Mucosa of rectum (tissue), 2 donors: ENCODE measurements at regions not wholly inside any gene's neighbourhood (a gene's known extent, or its start where the extent isn't known, plus 50 kb on each side); places are given as distances from the start of the nearest gene placed in this dataset.

Experiments
- H3K27ac ChIP-seq, 2 donors: one replicate each; pipeline ENCODE4 v1.7.0; 2013; ENCODE audit warnings: inconsistent platforms in 2 of 2, low read depth in 2 of 2, low read length in 2 of 2
- H3K27me3 ChIP-seq, 2 donors: one replicate each; pipeline ENCODE4 v1.7.0; 2013; ENCODE audit warnings: low read length in 2 of 2; ENCODE audit not compliant: control insufficient read depth in 2 of 2, insufficient read depth in 2 of 2
- H3K36me3 ChIP-seq, 2 donors: one replicate each; pipeline ENCODE4 v1.7.0; 2013; ENCODE audit warnings: low read length in 2 of 2; ENCODE audit not compliant: control insufficient read depth in 2 of 2, insufficient read depth in 2 of 2
- H3K4me1 ChIP-seq, 2 donors: one replicate each; pipeline ENCODE4 v1.7.0; 2013; ENCODE audit warnings: low read length in 2 of 2, mild to moderate bottlenecking in 1 of 2; ENCODE audit not compliant: control insufficient read depth in 2 of 2, insufficient read depth in 2 of 2
- H3K4me3 ChIP-seq, 2 donors: one replicate each; pipeline ENCODE4 v1.7.0; 2013; ENCODE audit warnings: low read length in 2 of 2
- H3K9ac ChIP-seq, 2 donors: one replicate each; pipeline ENCODE4 v1.7.0; 2013; ENCODE audit warnings: low read length in 2 of 2, low read depth in 1 of 2, mild to moderate bottlenecking in 1 of 2
- H3K9me3 ChIP-seq, 2 donors: one replicate each; pipeline ENCODE4 v1.7.0; 2013; ENCODE audit warnings: low read length in 2 of 2; ENCODE audit not compliant: control insufficient read depth in 2 of 2
- donor health status: healthy.
- donor health status: Normal muscosa, but diverticular disease.

DNA sequence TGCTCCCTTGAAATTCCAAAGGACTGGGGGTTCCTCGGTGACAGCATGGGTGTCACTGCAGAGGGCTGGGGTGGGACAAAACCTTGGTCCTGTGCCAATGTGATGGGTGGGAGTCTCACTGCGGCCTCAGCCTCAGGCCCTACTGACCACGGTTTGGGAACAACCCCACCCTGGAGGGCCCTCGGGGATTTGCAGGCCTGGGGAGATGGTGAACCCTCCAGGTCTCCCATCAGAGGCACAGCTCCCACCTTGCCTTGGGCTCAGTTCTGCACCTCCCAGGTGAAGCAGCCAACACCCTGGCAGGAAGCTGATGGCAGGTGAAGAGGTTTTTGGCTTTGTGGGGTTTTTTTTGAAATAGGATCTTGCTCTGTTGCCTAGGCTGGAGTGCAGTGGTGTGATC lies 286.8 kb downstream of the PBX3 start:
- Histone ChIP-seq H3K4me1 (no peaks in the 10 kb centered on the region), H3K36me3 (no peaks in the 10 kb centered on the region), H3K4me3 (no peak overlapping the region), H3K27ac (no peak overlapping the region), H3K9ac (no peak overlapping the region), H3K27me3 (peaks cover 6 to 13% of the 10 kb centered on the region in 2 donors), H3K9me3 (no peaks in the 10 kb centered on the region)

DNA sequence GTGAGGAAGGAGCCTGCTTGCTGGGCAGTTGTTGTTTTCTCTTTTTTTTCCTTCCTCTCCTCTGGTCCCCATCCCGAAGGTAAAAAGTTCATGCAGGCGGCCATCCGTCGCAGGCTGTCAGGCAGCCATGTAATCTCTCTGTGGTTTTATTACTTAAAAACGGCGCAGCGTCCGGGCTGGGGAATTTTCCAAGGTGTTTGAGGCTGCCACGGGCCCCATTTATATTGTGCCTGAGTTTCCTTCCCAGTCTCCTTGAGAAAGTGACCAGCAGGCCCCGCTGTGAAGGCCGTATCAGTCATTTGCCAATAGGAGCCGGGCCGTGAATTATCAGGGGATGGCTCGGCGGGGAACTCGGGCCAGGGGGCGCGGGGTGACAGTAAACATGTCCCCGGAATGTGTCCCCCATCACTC lies 289.7 kb downstream of the PBX3 start:
- Histone ChIP-seq H3K9ac (no peak overlapping the region), H3K4me1 (no peaks in the 10 kb centered on the region), H3K27me3 (peaks cover 6 to 13% of the 10 kb centered on the region in 2 donors), H3K36me3 (no peaks in the 10 kb centered on the region), H3K4me3 (no peak overlapping the region), H3K27ac (no peak overlapping the region), H3K9me3 (no peaks in the 10 kb centered on the region)

DNA sequence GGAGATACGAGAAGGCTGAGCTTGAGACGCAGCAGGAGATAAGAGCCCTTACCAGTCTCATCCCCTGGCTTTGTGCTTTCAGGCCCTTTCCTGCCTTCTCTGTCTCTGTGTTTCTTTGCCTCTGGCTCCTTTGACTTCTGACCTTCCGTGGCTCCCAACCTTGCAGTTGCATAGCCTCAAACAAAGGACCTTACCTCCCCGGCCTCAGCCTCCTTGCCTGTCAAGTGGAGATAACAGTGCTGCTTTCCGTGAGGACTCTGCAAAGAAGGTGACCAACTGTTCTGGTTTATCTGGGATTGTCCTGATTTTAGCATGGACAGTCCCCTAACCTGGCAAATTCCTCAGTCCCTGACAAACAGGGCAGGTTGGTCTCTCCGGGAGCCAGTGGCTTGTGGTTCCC lies 287.8 kb upstream of the MVB12B start:
- no peak overlapping the region for H3K4me3 ChIP-seq
- no peaks in the 10 kb centered on the region for H3K36me3 ChIP-seq
- H3K27me3 ChIP-seq: peaks cover 6 to 13% of the 10 kb centered on the region in 2 donors
- H3K9me3 ChIP-seq: peaks cover 0 to 6% of the 10 kb centered on the region in 2 donors
- no peaks in the 10 kb centered on the region for H3K4me1 ChIP-seq
- H3K9ac ChIP-seq: no peak overlapping the region
- H3K27ac ChIP-seq: no peak overlapping the region

DNA sequence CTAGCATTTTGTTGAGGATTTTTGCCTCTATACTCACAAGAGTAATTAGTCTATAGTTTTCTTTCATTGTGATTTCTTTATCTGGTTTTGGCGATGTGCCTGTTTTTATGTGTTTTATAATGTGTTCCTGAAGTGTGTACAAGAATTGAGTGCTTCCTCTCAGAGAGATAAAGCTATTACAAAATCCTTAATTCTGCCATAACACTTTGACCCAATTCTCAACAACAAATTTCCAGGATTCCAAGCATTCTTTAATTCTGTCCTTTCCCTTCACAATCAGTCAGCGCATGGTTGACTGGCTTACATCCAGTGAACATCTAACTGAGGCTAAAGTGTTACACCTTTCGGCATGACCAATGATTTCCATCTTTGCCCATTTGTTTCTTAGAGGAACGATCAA lies 282.9 kb upstream of the MVB12B start:
- H3K9me3 ChIP-seq: peaks cover 2 to 6% of the 10 kb centered on the region in 2 donors
- H3K27me3 ChIP-seq: no peaks in the 10 kb centered on the region

DNA sequence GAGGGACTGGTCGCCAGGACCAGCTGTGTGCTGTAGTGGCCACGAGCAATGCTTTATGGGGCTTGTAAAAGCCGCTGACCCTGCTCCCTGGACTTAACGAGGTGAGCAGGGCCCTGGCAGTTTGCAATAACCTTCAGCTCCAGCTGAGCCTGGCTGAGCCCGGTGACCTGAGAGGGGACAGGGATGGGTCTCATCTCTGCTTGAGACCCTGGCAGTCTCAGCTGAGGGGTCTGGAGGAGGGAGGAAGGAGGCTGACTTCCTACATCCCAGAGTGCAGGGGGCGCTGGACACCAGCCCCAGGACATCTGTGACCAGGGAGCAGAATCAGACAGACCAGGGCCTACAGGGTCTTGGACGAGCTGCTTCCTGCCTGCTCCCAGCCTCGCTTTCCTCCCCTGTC lies 277.5 kb upstream of the MVB12B start:
- Histone ChIP-seq H3K36me3 (no peaks in the 10 kb centered on the region), H3K27ac (no peak overlapping the region), H3K4me1 (no peaks in the 10 kb centered on the region), H3K9me3 (peaks cover 0 to 2% of the 10 kb centered on the region in 2 donors), H3K27me3 (peaks cover 0 to 7% of the 10 kb centered on the region in 2 donors), H3K4me3 (no peak overlapping the region), H3K9ac (no peak overlapping the region)

More for the DNA sequence above, 282.9 kb upstream of the MVB12B start:
- Histone ChIP-seq H3K4me1 (no peaks in the 10 kb centered on the region), H3K27ac (no peak overlapping the region), H3K9ac (no peak overlapping the region), H3K4me3 (no peak overlapping the region), H3K36me3 (no peaks in the 10 kb centered on the region)

DNA sequence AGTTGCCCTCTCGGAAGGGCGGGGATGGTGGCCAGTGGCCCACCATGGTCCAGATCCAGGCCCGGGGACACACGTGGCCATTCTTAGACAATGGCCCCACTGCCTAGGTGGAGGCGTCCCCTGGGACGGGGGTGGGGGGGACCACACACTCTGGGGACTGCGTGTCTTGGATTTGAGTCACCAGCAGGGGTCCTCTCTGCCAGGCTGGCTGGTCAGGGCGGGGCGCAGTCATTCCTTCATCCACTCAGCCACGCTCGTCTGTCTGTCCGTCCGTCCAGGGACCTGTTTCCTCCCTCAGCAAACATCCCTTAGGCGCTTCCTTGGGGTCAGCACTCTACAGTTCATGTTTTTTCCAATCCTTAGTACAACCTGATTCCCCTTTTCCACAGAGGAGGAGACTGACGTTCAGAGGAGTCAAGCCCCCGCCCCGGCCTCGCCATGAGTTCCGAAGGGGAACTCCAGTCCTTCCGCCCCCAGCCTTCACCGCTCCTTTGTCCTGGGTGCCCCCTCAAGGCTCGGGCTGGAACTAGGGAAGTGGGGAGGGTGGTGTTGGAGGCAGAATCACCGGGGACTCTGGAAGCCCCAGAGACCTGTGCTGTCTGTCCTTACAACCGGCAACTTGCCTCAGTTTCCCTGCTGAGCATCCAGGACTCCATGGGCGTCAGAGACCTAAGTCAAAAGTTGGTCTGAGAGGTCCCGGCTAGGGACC lies 276.6 kb upstream of the MVB12B start:
- Histone ChIP-seq H3K27me3 (peaks cover 0 to 11% of the 10 kb centered on the region in 2 donors), H3K9me3 (peaks cover 0 to 2% of the 10 kb centered on the region in 2 donors), H3K4me1 (no peaks in the 10 kb centered on the region), H3K9ac (no peak overlapping the region), H3K4me3 (no peak overlapping the region), H3K36me3 (no peaks in the 10 kb centered on the region), H3K27ac (no peak overlapping the region)

DNA sequence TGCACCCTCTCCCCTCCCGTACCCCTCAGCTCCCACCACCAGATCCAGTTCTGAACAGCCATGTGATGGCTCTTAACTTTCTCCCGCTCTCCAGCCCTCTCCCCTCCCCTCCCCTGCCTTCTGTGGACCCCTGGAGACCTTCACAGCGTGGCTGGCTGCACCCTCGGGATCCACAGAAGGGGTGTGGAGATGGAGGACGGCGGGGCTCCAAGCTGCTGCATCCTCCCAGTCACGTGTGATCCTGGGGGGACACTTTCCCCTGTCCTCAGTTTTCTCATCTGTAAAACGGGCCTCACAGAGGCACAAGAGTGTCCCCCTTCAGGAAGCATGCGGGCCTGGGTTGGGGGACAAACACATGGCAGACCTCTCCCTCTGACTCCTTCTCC lies 276.0 kb upstream of the MVB12B start:
- H3K9ac ChIP-seq: no peak overlapping the region
- H3K27ac ChIP-seq: no peak overlapping the region
- H3K27me3 ChIP-seq: peaks cover 0 to 11% of the 10 kb centered on the region in 2 donors
- no peaks in the 10 kb centered on the region for H3K36me3 ChIP-seq
- no peaks in the 10 kb centered on the region for H3K9me3 ChIP-seq
- no peaks in the 10 kb centered on the region for H3K4me1 ChIP-seq
- H3K4me3 ChIP-seq: no peak overlapping the region

DNA sequence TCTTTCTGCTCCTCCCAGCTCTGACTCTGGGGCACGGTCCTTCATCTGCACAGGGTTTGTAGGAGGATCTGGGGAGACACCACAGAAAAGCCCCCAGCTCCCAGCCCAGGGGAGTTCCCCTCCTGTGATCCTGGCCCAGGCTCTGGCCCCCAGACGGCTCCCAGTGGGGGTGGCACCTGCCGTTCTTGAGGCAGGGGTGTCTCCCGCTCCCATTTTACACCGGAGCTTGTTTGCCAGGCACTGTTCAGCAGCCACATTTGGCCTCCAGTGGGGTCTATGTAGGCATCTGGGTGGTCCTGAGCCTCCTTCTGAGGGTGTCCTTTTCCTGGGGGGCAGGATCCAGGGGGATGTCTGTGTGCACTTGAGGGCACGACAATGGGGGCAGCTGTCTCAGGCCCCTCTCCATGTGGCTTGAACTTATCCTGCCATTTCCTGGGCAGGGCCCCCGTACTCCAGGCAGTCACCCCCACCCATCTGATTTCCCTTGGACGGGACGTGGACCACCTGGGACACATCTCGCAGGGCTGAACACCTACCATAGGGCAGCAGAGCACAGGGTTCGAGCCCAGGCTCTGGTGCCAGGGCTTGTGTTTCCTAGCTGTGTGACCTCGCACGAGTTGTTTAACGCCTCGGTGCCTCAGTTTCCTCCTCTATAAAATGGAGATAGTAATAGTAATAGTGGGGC lies 275.0 kb upstream of the MVB12B start:
- Histone ChIP-seq H3K9ac (no peak overlapping the region), H3K36me3 (no peaks in the 10 kb centered on the region), H3K27me3 (peaks cover 5 to 14% of the 10 kb centered on the region in 2 donors), H3K4me1 (no peaks in the 10 kb centered on the region), H3K9me3 (no peaks in the 10 kb centered on the region), H3K4me3 (no peak overlapping the region), H3K27ac (no peak overlapping the region)

DNA sequence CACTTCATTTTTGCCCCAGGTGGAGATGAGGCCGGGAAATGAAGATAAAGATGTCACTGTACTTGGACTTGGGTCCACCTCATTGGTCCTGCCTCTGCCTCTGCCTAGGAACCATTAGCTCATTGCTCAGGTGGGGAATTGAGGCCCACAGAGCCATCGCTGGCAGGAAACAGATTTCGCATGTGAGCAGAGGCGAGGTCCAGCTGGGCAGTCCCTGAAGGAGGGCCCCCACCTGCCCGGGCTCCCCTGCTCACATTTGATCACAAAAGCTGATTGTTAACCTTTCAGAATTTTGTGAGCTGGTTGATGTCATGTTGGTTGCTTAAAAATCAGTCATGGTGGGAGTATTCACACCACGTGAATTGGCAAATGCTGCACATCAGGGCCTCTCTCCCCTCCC lies 273.8 kb upstream of the MVB12B start:
- Histone ChIP-seq H3K36me3 (no peaks in the 10 kb centered on the region), H3K27me3 (peaks cover 5 to 16% of the 10 kb centered on the region in 2 donors), H3K9ac (no peak overlapping the region), H3K4me1 (no peaks in the 10 kb centered on the region), H3K27ac (no peak overlapping the region), H3K4me3 (no peak overlapping the region), H3K9me3 (no peaks in the 10 kb centered on the region)

DNA sequence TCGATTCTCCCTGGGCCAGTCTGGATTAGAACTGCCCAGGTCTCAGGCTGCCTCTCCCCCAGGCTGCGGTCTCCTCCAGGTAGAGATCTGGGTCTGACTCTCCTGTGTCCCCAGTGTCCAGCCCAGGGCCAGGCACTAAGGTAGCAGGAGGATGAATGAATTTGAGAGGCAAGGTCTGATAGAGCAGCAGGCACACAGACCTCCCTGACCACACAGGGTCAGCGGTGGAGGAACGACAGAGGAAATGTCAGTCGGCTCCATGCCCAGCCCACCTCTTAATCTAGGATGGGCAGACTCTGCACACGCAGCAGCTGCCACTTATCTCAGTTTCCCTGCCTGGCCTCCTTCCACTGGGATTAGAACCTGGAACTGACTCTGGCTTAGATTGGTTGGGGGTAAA lies 272.7 kb upstream of the MVB12B start:
- no peaks in the 10 kb centered on the region for H3K9me3 ChIP-seq
- H3K4me1 ChIP-seq: no peaks in the 10 kb centered on the region
- H3K27ac ChIP-seq: no peak overlapping the region
- no peaks in the 10 kb centered on the region for H3K36me3 ChIP-seq
- H3K4me3 ChIP-seq: no peak overlapping the region
- H3K9ac ChIP-seq: no peak overlapping the region
- H3K27me3 ChIP-seq: peaks cover 6 to 16% of the 10 kb centered on the region in 2 donors
